ENCODE measurements at regions not wholly inside any gene's neighbourhood (a gene's known extent, or its start where the extent isn't known, plus 50 kb on each side); places are given as distances from the start of the nearest gene placed in this dataset.

GRCh38 chr5:159507661-159508060 lies 177.4 kb upstream of the IL12B start:
- Histone ChIP-seq H3K27ac (ENCODE audit: insufficient read depth, low read depth, low read length) (no peak overlapping the region), H3K9me1 (replicated peaks; ENCODE audit: control insufficient read depth, extremely low read depth, insufficient read depth, low read length) (no peaks in the 10 kb centered on the region), H3K9me3 (replicated peaks; ENCODE audit: control insufficient read depth, insufficient read depth, low read length) (no peaks in the 10 kb centered on the region), H3K4me2 (ENCODE audit: insufficient read depth, low read length) (no peak overlapping the region), H3K36me3 (ENCODE audit: control insufficient read depth in 2 of 2, extremely low read depth in 1 of 2, insufficient read depth in 2 of 2, low read length in 2 of 2) (no peaks in the 10 kb centered on the region), H3K4me3 (replicated peaks in 1 of 3; ENCODE audit: insufficient read depth in 1 of 3, low read depth in 1 of 3, low read length in 3 of 3) (no peak overlapping the region), H3K9ac (replicated peaks; ENCODE audit: extremely low read depth, insufficient read depth, low read length) (no peak overlapping the region), H2AFZ (ENCODE audit: low read depth, low read length) (no peak overlapping the region), H3K4me1 (ENCODE audit: control insufficient read depth, extremely low read depth, insufficient read depth, low read length) (no peaks in the 10 kb centered on the region), H4K20me1 (replicated peaks; ENCODE audit: control insufficient read depth, extremely low read depth, insufficient read depth, low read length) (no peaks in the 10 kb centered on the region), H3K79me2 (ENCODE audit: control insufficient read depth, insufficient read depth, low read length) (no peaks in the 10 kb centered on the region), H3K27me3 (ENCODE audit: control insufficient read depth in 2 of 2, insufficient read depth in 2 of 2, low read length in 2 of 2) (no peaks in the 10 kb centered on the region)
- intact Hi-C loops (cut with micrococcal nuclease) (no loop called here), dilution Hi-C loops (cut with MboI; ENCODE audit: extremely low pct_ligation_motif_present, low sequenced_read_pairs) (no loop called here)
- POLR2A ChIA-PET, result no interaction called here
- FAIRE-seq, result no peak
- TF ChIP-seq JUN (IDR thresholded peaks at IDR 0.05; ENCODE audit: borderline replicate concordance, insufficient read depth, insufficient read length, low read depth) (no peak), MYC (IDR thresholded peaks at IDR 0.05; ENCODE audit: low read depth, low read length) (no peak), CTCF (IDR thresholded peaks at IDR 0.05; ENCODE audit: extremely low read depth in 1 of 2, insufficient read depth in 1 of 2, low read depth in 1 of 2, low read length in 2 of 2) (no peak), FOS (IDR thresholded peaks at IDR 0.05; ENCODE audit: borderline replicate concordance, insufficient read depth, low read length) (no peak), POLR2AphosphoS5 (IDR thresholded peaks at IDR 0.05; ENCODE audit: insufficient read depth, low read depth, low read length) (no peak), MAX (IDR thresholded peaks at IDR 0.05; ENCODE audit: insufficient read depth, insufficient read length) (no peak)
- CTCF ChIA-PET, result no interaction called here
- no peak for DNase-seq (ENCODE audit: low read depth, low spot score)
- BruUV-seq (replicated peaks), result no TSS peak

GRCh38 chr5:159508344-159508743 lies 178.1 kb upstream of the IL12B start:
- no peaks in the 10 kb centered on the region for H4K20me1 ChIP-seq (replicated peaks; ENCODE audit: control insufficient read depth, extremely low read depth, insufficient read depth, low read length)
- FAIRE-seq (no peak), DNase-seq (ENCODE audit: low read depth, low spot score) (no peak)
- dilution Hi-C loops (cut with MboI; ENCODE audit: extremely low pct_ligation_motif_present, low sequenced_read_pairs) (no loop called here), intact Hi-C loops (cut with micrococcal nuclease) (no loop called here)
- H3K27me3 ChIP-seq (ENCODE audit: control insufficient read depth in 2 of 2, insufficient read depth in 2 of 2, low read length in 2 of 2), result no peaks in the 10 kb centered on the region
- no peaks in the 10 kb centered on the region for H3K79me2 ChIP-seq (ENCODE audit: control insufficient read depth, insufficient read depth, low read length)
- no peaks in the 10 kb centered on the region for H3K4me1 ChIP-seq (ENCODE audit: control insufficient read depth, extremely low read depth, insufficient read depth, low read length)
- H3K9ac ChIP-seq (replicated peaks; ENCODE audit: extremely low read depth, insufficient read depth, low read length), result no peak overlapping the region
- no peak overlapping the region for H2AFZ ChIP-seq (ENCODE audit: low read depth, low read length)
- no peaks in the 10 kb centered on the region for H3K36me3 ChIP-seq (ENCODE audit: control insufficient read depth in 2 of 2, extremely low read depth in 1 of 2, insufficient read depth in 2 of 2, low read length in 2 of 2)
- H3K4me3 ChIP-seq (replicated peaks in 1 of 3; ENCODE audit: insufficient read depth in 1 of 3, low read depth in 1 of 3, low read length in 3 of 3), result no peak overlapping the region
- no peak overlapping the region for H3K4me2 ChIP-seq (ENCODE audit: insufficient read depth, low read length)
- no TSS peak for BruUV-seq (replicated peaks)
- H3K9me1 ChIP-seq (replicated peaks; ENCODE audit: control insufficient read depth, extremely low read depth, insufficient read depth, low read length), result no peaks in the 10 kb centered on the region
- H3K27ac ChIP-seq (ENCODE audit: insufficient read depth, low read depth, low read length), result no peak overlapping the region
- no peak for TF ChIP-seq MAX (IDR thresholded peaks at IDR 0.05; ENCODE audit: insufficient read depth, insufficient read length)
- TF ChIP-seq JUN (IDR thresholded peaks at IDR 0.05; ENCODE audit: borderline replicate concordance, insufficient read depth, insufficient read length, low read depth), result no peak
- no peak for TF ChIP-seq GATA2 (IDR thresholded peaks at IDR 0.05; ENCODE audit: insufficient read depth, insufficient read length, low read depth, low read length)
- no peak for TF ChIP-seq FOS (IDR thresholded peaks at IDR 0.05; ENCODE audit: borderline replicate concordance, insufficient read depth, low read length)
- no peak for TF ChIP-seq MYC (IDR thresholded peaks at IDR 0.05; ENCODE audit: low read depth, low read length)
- no peak for TF ChIP-seq POLR2AphosphoS5 (IDR thresholded peaks at IDR 0.05; ENCODE audit: insufficient read depth, low read depth, low read length)
- TF ChIP-seq EZH2 (IDR thresholded peaks at IDR 0.05; ENCODE audit: borderline replicate concordance, low read depth, low read length, severe bottlenecking), result no peak
- TF ChIP-seq CTCF (IDR thresholded peaks at IDR 0.05; ENCODE audit: extremely low read depth in 1 of 2, insufficient read depth in 1 of 2, low read depth in 1 of 2, low read length in 2 of 2), result no peak
- TF ChIP-seq POLR2A (IDR thresholded peaks at IDR 0.05; ENCODE audit: low read depth, low read length), result no peak
- POLR2A ChIA-PET, result no interaction called here
- H3K9me3 ChIP-seq (replicated peaks; ENCODE audit: control insufficient read depth, insufficient read depth, low read length), result no peaks in the 10 kb centered on the region
- CTCF ChIA-PET, result no interaction called here
